Esophagus squamous epithelium (tissue), 4 donors: ENCODE measurements at regions not wholly inside any gene's neighbourhood (a gene's known extent, or its start where the extent isn't known, plus 50 kb on each side); places are given as distances from the start of the nearest gene placed in this dataset.

Source experiments
- POLR2A ChIP-seq, 4 donors: fragments of 450-650 bp; IDR thresholded peaks; one replicate each; pipeline ENCODE4 v1.6.1; 2017; ENCODE audit warnings: antibody characterized with exemption in 4 of 4, mild to moderate bottlenecking in 4 of 4, moderate library complexity in 3 of 4
- TF ChIP-seq, protein P1 (sequence below), 6 experiments: fragments of 450-650 bp in 4 of 6; fragments of 200-600 bp in 2 of 6; sonication (generic) in 2 of 6; IDR thresholded peaks; one replicate each; pipeline ENCODE4 v1.5.1; 2016 to 2019; ENCODE audit warnings: antibody characterized with exemption in 6 of 6, mild to moderate bottlenecking in 4 of 6, moderate library complexity in 4 of 6

DNA sequence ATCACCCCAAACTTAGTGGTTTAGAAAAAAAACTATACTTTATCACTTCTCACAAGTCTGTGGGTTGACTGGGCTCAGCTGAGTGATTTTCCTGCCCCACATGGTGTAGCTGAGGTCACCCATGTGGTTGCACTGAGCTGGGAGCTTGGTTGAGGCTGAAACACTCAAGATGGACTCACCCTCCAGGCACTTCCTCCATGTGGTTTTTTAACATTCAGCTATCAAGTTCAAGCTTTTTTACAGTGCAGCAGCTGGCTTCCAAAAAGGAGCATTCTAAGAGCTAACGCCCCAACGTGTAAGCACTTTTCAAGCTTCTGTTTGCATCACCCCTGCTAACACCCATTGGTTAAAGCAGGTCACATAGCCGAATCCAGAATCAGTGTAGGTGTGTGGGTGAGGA lies 105.9 kb upstream of the CREB1 start:
- TF ChIP-seq, protein P1, sequence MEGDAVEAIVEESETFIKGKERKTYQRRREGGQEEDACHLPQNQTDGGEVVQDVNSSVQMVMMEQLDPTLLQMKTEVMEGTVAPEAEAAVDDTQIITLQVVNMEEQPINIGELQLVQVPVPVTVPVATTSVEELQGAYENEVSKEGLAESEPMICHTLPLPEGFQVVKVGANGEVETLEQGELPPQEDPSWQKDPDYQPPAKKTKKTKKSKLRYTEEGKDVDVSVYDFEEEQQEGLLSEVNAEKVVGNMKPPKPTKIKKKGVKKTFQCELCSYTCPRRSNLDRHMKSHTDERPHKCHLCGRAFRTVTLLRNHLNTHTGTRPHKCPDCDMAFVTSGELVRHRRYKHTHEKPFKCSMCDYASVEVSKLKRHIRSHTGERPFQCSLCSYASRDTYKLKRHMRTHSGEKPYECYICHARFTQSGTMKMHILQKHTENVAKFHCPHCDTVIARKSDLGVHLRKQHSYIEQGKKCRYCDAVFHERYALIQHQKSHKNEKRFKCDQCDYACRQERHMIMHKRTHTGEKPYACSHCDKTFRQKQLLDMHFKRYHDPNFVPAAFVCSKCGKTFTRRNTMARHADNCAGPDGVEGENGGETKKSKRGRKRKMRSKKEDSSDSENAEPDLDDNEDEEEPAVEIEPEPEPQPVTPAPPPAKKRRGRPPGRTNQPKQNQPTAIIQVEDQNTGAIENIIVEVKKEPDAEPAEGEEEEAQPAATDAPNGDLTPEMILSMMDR (IDR thresholded peaks at IDR 0.05), result no peak
- TF ChIP-seq POLR2A (IDR thresholded peaks at IDR 0.05), result no peak
